Naive thymus-derived CD4-positive, alpha-beta T cell (primary cell): ENCODE measurements at regions not wholly inside any gene's neighbourhood (a gene's known extent, or its start where the extent isn't known, plus 50 kb on each side); places are given as distances from the start of the nearest gene placed in this dataset.

Experiments used
- ATAC-seq: fragments of 150-1000 bp; cut with Tn5 transposase; 2 replicates; pipeline ENCODE4 v1.10.0; 2021; ENCODE audit warnings: mild to moderate bottlenecking, moderate library complexity
- CTCF ChIA-PET: fragments of 350-600 bp; sonication (Branson Sonifier 250); formaldehyde crosslinking; loops from one replicate; lab custom pipeline; 2021; ENCODE audit warnings: antibody characterized with exemption; lab: Charles Lee
- POLR2A ChIA-PET: fragments of 350-600 bp; sonication (Branson Sonifier 250); formaldehyde crosslinking; loops from one replicate; lab custom pipeline; 2021; ENCODE audit warnings: antibody characterized with exemption, inconsistent platforms; lab: Charles Lee
- DNase-seq, 9 donors: peaks; one replicate each; pipeline versions ENCODE4 v3.0.0 to v3.0.0-alpha.2; 2020 to 2022; ENCODE audit warnings: mixed read lengths in 1 of 9
- H3K27ac ChIP-seq: one replicate; pipeline ENCODE4 v1.7.0; 2013; ENCODE audit warnings: mild to moderate bottlenecking, low read depth, low read length, moderate library complexity
- H3K27me3 ChIP-seq, 2 donors: one replicate each; pipeline ENCODE4 v1.7.0; 2013; ENCODE audit warnings: low read length in 2 of 2, mild to moderate bottlenecking in 2 of 2, moderate library complexity in 2 of 2; ENCODE audit not compliant: control insufficient read depth in 2 of 2, insufficient read depth in 2 of 2
- H3K36me3 ChIP-seq, 3 experiments: 1 replicate in 2 of 3; 2 replicates in 1 of 3; pipeline ENCODE4 v1.7.0; 2013; ENCODE audit warnings: low read length in 3 of 3, mild to moderate bottlenecking in 3 of 3, moderate library complexity in 1 of 3; ENCODE audit not compliant: insufficient read depth in 3 of 3, control insufficient read depth in 2 of 3
- H3K4me1 ChIP-seq, 2 donors: one replicate each; pipeline ENCODE4 v1.7.0; 2013; ENCODE audit warnings: low read length in 2 of 2, mild to moderate bottlenecking in 2 of 2, moderate library complexity in 1 of 2; ENCODE audit not compliant: control insufficient read depth in 2 of 2, insufficient read depth in 2 of 2
- H3K4me3 ChIP-seq: 2 replicates; pipeline ENCODE4 v1.7.0; 2013; ENCODE audit warnings: mild to moderate bottlenecking, low read length
- H3K9me3 ChIP-seq, 3 experiments: 1 replicate in 2 of 3; 2 replicates in 1 of 3; pipeline ENCODE4 v1.7.0; 2013; ENCODE audit warnings: low read length in 3 of 3; ENCODE audit not compliant: control insufficient read depth in 2 of 3
- H3K27ac Mint-ChIP-seq, 9 donors: one replicate each; pipeline ENCODE4 v1.8.0; 2020 to 2022; ENCODE audit warnings: mixed read lengths in 9 of 9, mild to moderate bottlenecking in 8 of 9, moderate library complexity in 5 of 9, inconsistent platforms in 2 of 9
- H3K27me3 Mint-ChIP-seq, 5 donors: one replicate each; pipeline ENCODE4 v1.8.0; 2021 to 2022; ENCODE audit warnings: mixed read lengths in 5 of 5, mild to moderate bottlenecking in 1 of 5
- H3K36me3 Mint-ChIP-seq, 5 donors: one replicate each; pipeline ENCODE4 v1.8.0; 2020 to 2022; ENCODE audit warnings: mixed read lengths in 5 of 5, mild to moderate bottlenecking in 3 of 5, inconsistent platforms in 1 of 5
- H3K4me1 Mint-ChIP-seq, 7 donors: one replicate each; pipeline ENCODE4 v1.8.0; 2020 to 2022; ENCODE audit warnings: mixed read lengths in 7 of 7, mild to moderate bottlenecking in 3 of 7, inconsistent platforms in 1 of 7
- H3K4me3 Mint-ChIP-seq, 10 donors: one replicate each; pipeline ENCODE4 v1.8.0; 2020 to 2022; ENCODE audit warnings: mild to moderate bottlenecking in 10 of 10, mixed read lengths in 10 of 10, moderate library complexity in 6 of 10, inconsistent platforms in 2 of 10
- H3K9me3 Mint-ChIP-seq, 11 donors: one replicate each; pipeline ENCODE4 v1.8.0; 2020 to 2022; ENCODE audit warnings: mixed read lengths in 11 of 11, mild to moderate bottlenecking in 4 of 11, inconsistent platforms in 1 of 11, moderate library complexity in 1 of 11
- intact Hi-C, 2 donors: fragments of 100-400 bp; cut with micrococcal nuclease; formaldehyde crosslinking; loops; one replicate each; pipeline ENCODE4 v1.15.1; 2023

GRCh38 chr14:76644855-76645518 lies 116.3 kb upstream of the VASH1 start:
- H3K27me3 ChIP-seq = no peaks in the 10 kb centered on the region
- H3K27ac Mint-ChIP-seq = no peak overlapping the region
- CTCF ChIA-PET = no interaction called here
- peaks cover 0 to 2% (median 0%) of the 10 kb centered on the region in 11 donors for H3K9me3 Mint-ChIP-seq
- H3K4me3 ChIP-seq = no peak overlapping the region
- no peaks in the 10 kb centered on the region for H3K36me3 Mint-ChIP-seq
- H3K36me3 ChIP-seq = no peaks in the 10 kb centered on the region
- H3K27me3 Mint-ChIP-seq = peaks cover 16 to 33% (median 24%) of the 10 kb centered on the region in 5 donors
- H3K9me3 ChIP-seq = no peaks in the 10 kb centered on the region
- intact Hi-C loops = loop anchor here in 1 of 2 donors (5.0 kb wide), 1 partner anchor 188 kb away; no protein-coding TSS in a partner anchor
- H3K4me1 ChIP-seq = no peaks in the 10 kb centered on the region
- DNase-seq = no peak
- no peak for ATAC-seq
- H3K27ac ChIP-seq = no peak overlapping the region
- peaks cover 0 to 1% (median 0%) of the 10 kb centered on the region in 7 donors for H3K4me1 Mint-ChIP-seq
- H3K4me3 Mint-ChIP-seq = no peak overlapping the region
- POLR2A ChIA-PET = no interaction called here

- ChIA-PET CTCF (interaction anchor here (1.4 kb wide), 1 partner anchor 597 kb away, joined by 4 read pairs; no protein-coding TSS in a partner anchor), POLR2A (no interaction called here)
- H3K27ac Mint-ChIP-seq = no peak overlapping the region
- no peak overlapping the region for H3K4me3 ChIP-seq
- no peaks in the 10 kb centered on the region for H3K4me1 ChIP-seq
- no peaks in the 10 kb centered on the region for H3K36me3 ChIP-seq
- ATAC-seq (peak; percentile 57), DNase-seq (peak in 5 of 9 donors; percentile 3 to 25 (median 16))
- H3K9me3 Mint-ChIP-seq = peaks cover 0 to 2% (median 0%) of the 10 kb centered on the region in 11 donors
- H3K4me1 Mint-ChIP-seq = no peaks in the 10 kb centered on the region
- no peaks in the 10 kb centered on the region for H3K27me3 ChIP-seq
- H3K36me3 Mint-ChIP-seq = no peaks in the 10 kb centered on the region
- intact Hi-C loops = loop anchor here in 1 of 2 donors (5.0 kb wide), 1 partner anchor 190 kb away; no protein-coding TSS in a partner anchor
- H3K27ac ChIP-seq = no peak overlapping the region
- H3K9me3 ChIP-seq = no peaks in the 10 kb centered on the region
- H3K4me3 Mint-ChIP-seq = no peak overlapping the region
- H3K27me3 Mint-ChIP-seq = peaks cover 6 to 17% (median 11%) of the 10 kb centered on the region in 5 donors
These were observed 113.5 kb upstream of the VASH1 start for GRCh38 chr14:76647697-76648298.

GRCh38 chr14:76651410-76652055 lies 109.7 kb upstream of the VASH1 start:
- intact Hi-C loops = no loop called here
- H3K4me3 ChIP-seq = no peak overlapping the region
- H3K27me3 Mint-ChIP-seq = peaks cover 2 to 22% (median 9%) of the 10 kb centered on the region in 5 donors
- no peak overlapping the region for H3K27ac Mint-ChIP-seq
- CTCF ChIA-PET = interaction anchor here (0.8 kb wide), 1 partner anchor 225 kb away, joined by 3 read pairs; no protein-coding TSS in a partner anchor
- no peaks in the 10 kb centered on the region for H3K27me3 ChIP-seq
- H3K36me3 Mint-ChIP-seq = no peaks in the 10 kb centered on the region
- no peaks in the 10 kb centered on the region for H3K9me3 ChIP-seq
- H3K9me3 Mint-ChIP-seq = no peaks in the 10 kb centered on the region
- POLR2A ChIA-PET = no interaction called here
- H3K27ac ChIP-seq = no peak overlapping the region
- H3K4me1 Mint-ChIP-seq = no peaks in the 10 kb centered on the region
- DNase-seq (no peak), ATAC-seq (no peak)
- H3K4me3 Mint-ChIP-seq = no peak overlapping the region
- H3K36me3 ChIP-seq = no peaks in the 10 kb centered on the region
- no peaks in the 10 kb centered on the region for H3K4me1 ChIP-seq

DNA sequence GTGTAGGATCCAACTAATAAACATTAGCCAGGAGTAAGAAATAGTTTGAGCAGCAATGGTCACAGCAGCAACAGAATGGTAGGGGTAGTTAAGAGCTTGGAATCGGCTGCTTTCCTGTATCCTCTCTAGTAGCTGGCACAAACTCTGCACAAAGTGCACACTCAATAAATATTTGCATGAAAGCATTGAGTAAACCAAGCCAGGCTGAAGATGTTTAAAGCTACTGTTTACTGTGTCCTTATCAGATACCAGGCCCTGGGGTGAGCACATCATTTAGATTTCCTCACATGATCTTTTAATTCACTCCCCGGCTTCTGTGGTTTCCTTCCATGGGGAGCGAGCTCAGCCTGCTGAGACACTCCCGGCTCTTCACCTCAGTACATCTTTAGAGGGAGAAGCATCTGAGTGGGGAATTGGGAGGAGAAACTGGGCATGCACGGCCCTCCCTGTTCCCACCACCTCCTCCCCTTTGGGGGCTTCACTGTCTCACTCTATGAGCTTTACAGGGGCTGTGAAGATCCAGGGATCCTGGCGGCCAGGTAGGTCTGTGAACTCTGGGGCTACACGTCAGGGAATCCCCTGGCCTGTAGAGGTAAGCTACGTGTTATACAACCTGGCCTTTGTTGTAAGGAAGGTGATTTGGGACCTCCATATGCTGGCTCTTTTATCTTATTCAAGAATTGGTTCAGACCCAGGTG lies 107.2 kb upstream of the VASH1 start:
- POLR2A ChIA-PET = no interaction called here
- intact Hi-C loops = no loop called here
- peaks cover 0 to 5% (median 0%) of the 10 kb centered on the region in 5 donors for H3K36me3 Mint-ChIP-seq
- peaks cover 0 to 12% (median 6%) of the 10 kb centered on the region in 11 donors for H3K9me3 Mint-ChIP-seq
- CTCF ChIA-PET = no interaction called here
- Histone ChIP-seq H3K27me3 (no peaks in the 10 kb centered on the region), H3K4me3 (no peak overlapping the region), H3K4me1 (no peaks in the 10 kb centered on the region), H3K9me3 (peaks cover 0 to 4% (median 0%) of the 10 kb centered on the region in 3 experiments), H3K36me3 (no peaks in the 10 kb centered on the region), H3K27ac (no peak overlapping the region)
- H3K4me3 Mint-ChIP-seq = no peak overlapping the region
- no peak overlapping the region for H3K27ac Mint-ChIP-seq
- ATAC-seq (no peak), DNase-seq (no peak)
- H3K4me1 Mint-ChIP-seq = no peaks in the 10 kb centered on the region
- peaks cover 2 to 37% (median 17%) of the 10 kb centered on the region in 5 donors for H3K27me3 Mint-ChIP-seq

DNA sequence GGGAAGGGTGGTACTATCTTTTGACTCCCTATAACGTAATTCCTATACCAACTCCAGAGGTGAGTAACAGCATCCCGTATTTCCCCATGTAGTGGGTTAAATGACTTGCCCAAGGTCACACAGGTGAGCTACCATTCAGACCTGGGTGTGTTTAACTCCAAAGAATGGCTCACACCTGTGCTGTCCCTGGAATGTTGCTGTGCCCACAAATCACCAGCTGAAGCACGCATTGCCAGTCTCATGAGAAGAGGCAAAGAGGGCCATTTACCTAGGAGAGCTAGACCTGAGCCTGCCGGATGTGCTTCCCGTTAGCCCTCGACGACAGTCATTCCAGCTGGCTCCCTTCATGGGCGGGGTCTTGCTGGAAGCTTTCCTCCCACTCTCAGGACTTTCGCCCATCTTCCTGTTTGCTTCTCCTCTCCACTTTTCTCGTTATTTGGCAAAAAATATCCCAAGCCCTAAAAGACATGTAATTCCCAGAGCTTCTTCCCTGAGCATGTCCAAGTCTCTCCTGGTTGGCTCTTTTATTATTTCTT lies 106.6 kb upstream of the VASH1 start:
- Mint-ChIP-seq H3K4me1 (no peaks in the 10 kb centered on the region), H3K27me3 (peaks cover 0 to 41% (median 21%) of the 10 kb centered on the region in 5 donors), H3K4me3 (no peak overlapping the region), H3K36me3 (peaks cover 0 to 5% (median 0%) of the 10 kb centered on the region in 5 donors), H3K9me3 (peaks cover 0 to 15% (median 9%) of the 10 kb centered on the region in 11 donors), H3K27ac (no peak overlapping the region)
- peaks cover 0 to 4% (median 0%) of the 10 kb centered on the region in 3 experiments for H3K9me3 ChIP-seq
- ATAC-seq (no peak), DNase-seq (no peak)
- no peaks in the 10 kb centered on the region for H3K36me3 ChIP-seq
- H3K27me3 ChIP-seq = no peaks in the 10 kb centered on the region
- intact Hi-C loops = no loop called here
- H3K4me3 ChIP-seq = no peak overlapping the region
- no peaks in the 10 kb centered on the region for H3K4me1 ChIP-seq
- POLR2A ChIA-PET = no interaction called here
- H3K27ac ChIP-seq = no peak overlapping the region
- CTCF ChIA-PET = no interaction called here

DNA sequence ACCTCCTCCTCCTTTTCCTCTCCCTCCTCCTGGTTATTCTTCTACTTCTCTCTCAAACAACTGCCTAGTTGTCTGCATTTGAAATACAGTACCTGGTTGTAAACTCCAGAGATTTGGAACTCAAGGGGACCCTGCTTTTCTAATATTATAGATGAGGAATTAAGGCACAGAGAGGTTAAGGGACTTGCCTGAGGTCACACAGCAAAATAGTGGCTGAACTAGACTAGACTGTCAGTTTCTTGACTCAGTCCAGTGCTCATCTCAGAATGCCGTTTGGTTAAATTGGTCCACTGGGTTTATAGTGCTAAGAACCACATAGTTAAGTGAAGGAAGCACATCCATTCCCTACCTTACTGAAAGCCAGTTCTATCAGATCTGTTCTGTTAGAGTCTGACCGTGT lies 105.9 kb upstream of the VASH1 start:
- Histone ChIP-seq H3K36me3 (no peaks in the 10 kb centered on the region), H3K27me3 (no peaks in the 10 kb centered on the region), H3K4me1 (no peaks in the 10 kb centered on the region), H3K4me3 (no peak overlapping the region), H3K27ac (no peak overlapping the region), H3K9me3 (peaks cover 0 to 4% (median 0%) of the 10 kb centered on the region in 3 experiments)
- Mint-ChIP-seq H3K4me3 (no peak overlapping the region), H3K4me1 (no peaks in the 10 kb centered on the region), H3K27me3 (peaks cover 0 to 41% (median 25%) of the 10 kb centered on the region in 5 donors), H3K27ac (no peak overlapping the region), H3K36me3 (peaks cover 0 to 5% (median 0%) of the 10 kb centered on the region in 5 donors), H3K9me3 (peaks cover 0 to 18% (median 9%) of the 10 kb centered on the region in 11 donors)
- DNase-seq (no peak), ATAC-seq (no peak)
- ChIA-PET POLR2A (no interaction called here), CTCF (no interaction called here)
- intact Hi-C loops = no loop called here
